DMS 273 (cell line): ENCODE measurements at regions not wholly inside any gene's neighbourhood (a gene's known extent, or its start where the extent isn't known, plus 50 kb on each side); places are given as distances from the start of the nearest gene placed in this dataset.

Experiments used
- DNase-seq: peaks from one replicate; lab custom pipeline; 2025; ENCODE audit not compliant: unreplicated experiment; lab: John Stamatoyannopoulos, UW

GRCh38 chr1:31127266-31127665 is 61.7 kb upstream of the PUM1 start:
- no peak for DNase-seq

GRCh38 chr1:31122741-31123140 is 57.2 kb upstream of the PUM1 start:
- DNase-seq = no peak

- peak; percentile 62 for DNase-seq
Observed at GRCh38 chr1:31122101-31122735, 56.7 kb upstream of the PUM1 start.

- no peak for DNase-seq
Observed at GRCh38 chr1:31120783-31121180, 55.3 kb upstream of the PUM1 start.

- DNase-seq = no peak
Observed at GRCh38 chr1:31116022-31116421, 50.5 kb upstream of the PUM1 start.
